HepG2 (cell line): ENCODE measurements at regions not wholly inside any gene's neighbourhood (a gene's known extent, or its start where the extent isn't known, plus 50 kb on each side); places are given as distances from the start of the nearest gene placed in this dataset.
"Not testable (repeated sequence)": the region's sequence is repeated elsewhere in the genome, so short reads cannot be mapped to it uniquely, and the experiment has no call there.

Source experiments
- BRCA1 ChIP-seq: sonication (generic); formaldehyde crosslinking; IDR thresholded peaks from 2 replicates; pipeline ENCODE4 v1.4.0; 2020; ENCODE audit warnings: missing genetic modification reagents
- EP300 ChIP-seq, 3 experiments: sonication (generic) in 1 of 3; formaldehyde crosslinking in 1 of 3; IDR thresholded peaks; 2 replicates each; pipeline versions ENCODE4 v1.5.1 to v1.6.1; 2011 to 2020; ENCODE audit warnings: low read depth in 2 of 3, low read length in 2 of 3, borderline replicate concordance in 1 of 3, improper control_type of control experiment in 1 of 3, mild to moderate bottlenecking in 1 of 3, missing genetic modification reagents in 1 of 3, moderate library complexity in 1 of 3
- GABPA ChIP-seq, 2 experiments: IDR thresholded peaks; 2 replicates each; pipeline ENCODE4 v1.6.1; 2011 to 2016; ENCODE audit warnings: low read depth in 2 of 2, low read length in 1 of 2, missing biosample characterization in 1 of 2, missing genetic modification characterization in 1 of 2
- MAFF ChIP-seq: IDR thresholded peaks from 2 replicates; pipeline ENCODE4 v1.6.1; 2011; ENCODE audit warnings: low read depth, low read length, improper control_type of control experiment

DNA sequence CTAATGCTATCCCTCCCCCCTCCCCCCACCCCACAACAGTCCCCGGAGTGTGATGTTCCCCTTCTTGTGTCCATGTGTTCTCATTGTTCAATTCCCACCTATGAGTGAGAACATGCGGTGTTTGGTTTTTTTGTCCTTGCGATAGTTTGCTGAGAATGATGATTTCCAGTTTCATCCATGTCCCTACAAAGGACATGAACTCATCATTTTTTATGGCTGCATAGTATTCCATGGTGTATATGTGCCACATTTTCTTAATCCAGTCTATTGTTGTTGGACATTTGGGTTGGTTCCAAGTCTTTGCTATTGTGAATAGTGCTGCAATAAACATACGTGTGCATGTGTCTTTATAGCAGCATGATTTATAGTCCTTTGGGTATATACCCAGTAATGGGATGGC is 133.7 kb upstream of the ANK3 start:
- TF ChIP-seq BRCA1 (CRISPR knock-in tag); GABPA (IDR thresholded peaks at IDR 0.05; ENCODE audit: low read depth, low read length); GABPA (CRISPR knock-in tag; IDR thresholded peaks at IDR 0.05; ENCODE audit: low read depth); MAFF; EP300 (IDR thresholded peaks at IDR 0.05; ENCODE audit: low read depth in 2 of 2, low read length in 2 of 2); EP300 (CRISPR knock-in tag; IDR thresholded peaks at IDR 0.05; ENCODE audit: borderline replicate concordance): not testable (repeated sequence)
